ENCODE measurements at regions not wholly inside any gene's neighbourhood (a gene's known extent, or its start where the extent isn't known, plus 50 kb on each side); places are given as distances from the start of the nearest gene placed in this dataset.

DNA sequence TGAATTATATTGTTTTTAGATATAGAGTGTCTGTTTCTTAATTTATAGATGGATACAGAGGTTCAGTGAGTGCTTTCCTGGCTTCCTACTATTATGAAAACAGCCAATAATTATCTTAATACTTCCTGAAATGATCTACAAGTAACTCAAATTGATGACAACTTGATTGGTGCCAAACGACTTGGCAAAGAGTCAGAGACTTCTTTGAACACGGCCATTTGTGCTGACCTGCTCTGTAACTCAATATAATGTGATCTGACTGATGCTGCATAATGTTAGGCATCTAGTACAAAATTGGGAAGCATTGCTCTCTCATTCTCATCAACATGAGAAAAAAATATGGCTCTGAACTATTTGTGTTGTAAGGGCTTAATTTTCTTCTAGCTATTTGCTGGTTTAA, 193.9 kb downstream of the DIPK2A start:
- ATAC-seq, result no peak
- Mint-ChIP-seq H3K27ac (no peak overlapping the region), H3K36me3 (no peaks in the 10 kb centered on the region), H3K9me3 (no peaks in the 10 kb centered on the region)
- DNase-seq (ENCODE audit: low spot score in 2 of 2), result no peak

DNA sequence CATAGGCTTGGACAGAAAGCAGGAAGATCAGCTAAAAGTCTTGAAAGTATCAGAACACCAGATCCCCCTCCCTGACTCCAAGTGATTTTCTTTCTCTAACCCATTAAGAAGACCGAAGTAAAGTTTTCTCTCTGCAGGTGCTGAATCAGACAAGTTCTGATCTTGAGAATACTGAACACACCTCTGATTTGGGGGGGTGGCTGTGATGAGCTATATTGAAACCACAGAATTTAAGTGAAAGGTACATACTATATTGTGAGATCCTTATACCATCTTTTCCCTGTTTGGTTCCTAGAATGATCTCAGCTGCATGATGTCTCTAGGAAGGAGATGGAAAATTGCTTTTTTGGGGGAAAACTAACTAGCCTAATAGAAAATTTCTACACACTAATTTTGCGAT, 196.0 kb downstream of the DIPK2A start:
- ATAC-seq, result no peak
- Mint-ChIP-seq H3K9me3 (no peaks in the 10 kb centered on the region), H3K36me3 (no peaks in the 10 kb centered on the region), H3K27ac (no peak overlapping the region)
- no peak for DNase-seq (ENCODE audit: low spot score in 2 of 2)

DNA sequence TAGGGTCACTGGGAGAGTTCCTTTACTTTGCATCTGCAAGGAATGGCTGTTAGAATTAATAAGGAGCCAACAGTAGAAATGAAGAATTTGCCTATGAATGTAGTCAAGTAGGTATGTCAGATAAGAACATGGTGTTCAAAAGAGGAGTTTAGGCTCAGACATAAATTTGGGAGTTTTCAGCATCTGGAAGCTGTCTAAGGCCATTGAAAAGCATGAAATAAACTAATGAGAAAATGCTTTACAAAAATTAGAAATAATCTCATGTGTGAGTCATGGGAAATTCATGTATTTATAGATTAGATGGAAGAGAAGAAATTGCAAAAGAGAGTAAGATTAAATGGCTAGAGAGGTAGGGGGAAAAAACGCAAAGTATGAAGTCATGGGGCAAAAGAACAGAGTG, 201.9 kb downstream of the DIPK2A start:
- no peak for DNase-seq (ENCODE audit: low spot score in 2 of 2)
- H3K36me3 Mint-ChIP-seq, result no peaks in the 10 kb centered on the region
- no peak overlapping the region for H3K27ac Mint-ChIP-seq
- ATAC-seq, result no peak
- H3K9me3 Mint-ChIP-seq, result peaks cover 0 to 3% of the 10 kb centered on the region in 2 donors

DNA sequence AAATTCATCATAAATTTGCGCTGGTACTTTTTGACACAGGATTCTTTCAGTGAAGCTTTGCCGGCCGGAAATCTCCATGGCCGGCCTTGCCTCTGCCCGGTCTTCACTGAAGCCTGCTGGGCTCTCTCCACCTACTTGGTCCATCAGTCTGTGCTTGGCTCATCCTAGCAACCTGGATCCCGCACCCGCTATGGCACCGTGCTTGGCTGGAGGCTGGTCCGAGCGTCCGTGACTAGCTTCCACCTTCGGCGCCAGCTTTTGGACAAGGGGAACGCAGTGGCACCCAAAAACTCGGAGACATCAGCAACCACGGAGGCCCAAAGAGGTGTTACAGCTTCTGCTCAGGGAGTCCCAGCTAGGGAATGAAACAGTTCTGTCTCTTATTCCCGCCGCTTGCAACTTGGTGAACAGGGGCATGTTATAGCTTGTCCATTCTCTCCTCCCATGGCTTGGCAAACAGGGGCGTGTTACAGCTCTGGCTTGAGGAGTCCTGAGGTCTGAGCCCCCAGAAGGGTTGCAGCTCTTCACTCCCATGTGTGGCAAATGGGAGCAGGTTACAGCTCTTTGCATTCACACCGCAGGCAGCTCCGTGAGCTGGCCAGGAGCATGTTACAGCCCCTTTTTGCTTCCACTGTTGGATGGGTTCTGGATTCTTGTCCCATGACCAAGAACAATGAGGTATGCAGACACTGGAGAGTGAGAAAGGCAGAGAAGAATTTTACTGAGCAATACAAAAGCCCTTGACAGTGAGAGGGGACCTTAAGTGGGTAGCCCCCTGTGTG, 204.2 kb downstream of the DIPK2A start:
- Mint-ChIP-seq H3K27ac (no peak overlapping the region), H3K36me3 (no peaks in the 10 kb centered on the region), H3K9me3 (peaks cover 0 to 3% of the 10 kb centered on the region in 2 donors)
- ATAC-seq, result no peak
- no peak for DNase-seq (ENCODE audit: low spot score in 2 of 2)

DNA sequence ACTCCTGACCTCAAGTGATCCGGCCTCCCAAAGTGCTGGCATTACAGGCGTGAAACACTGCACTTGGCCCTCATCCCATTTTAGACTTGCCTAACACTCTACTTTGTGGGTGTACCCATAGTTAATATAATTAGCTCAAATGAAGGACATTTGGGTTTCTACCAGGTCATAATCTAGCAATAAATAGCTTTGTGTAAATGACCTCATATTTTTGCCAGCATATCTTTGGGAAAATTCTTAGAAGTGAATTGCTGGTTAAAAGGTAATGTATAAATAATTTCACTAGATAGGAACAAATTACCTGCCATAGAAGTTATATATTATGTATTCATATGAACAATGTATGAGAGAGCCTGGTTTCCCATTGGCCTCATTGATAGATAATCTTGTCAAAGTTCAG, 206.0 kb downstream of the DIPK2A start:
- ATAC-seq (no peak), DNase-seq (ENCODE audit: low spot score in 2 of 2) (no peak)
- Mint-ChIP-seq H3K27ac (no peak overlapping the region), H3K36me3 (no peaks in the 10 kb centered on the region), H3K9me3 (peaks cover 0 to 3% of the 10 kb centered on the region in 2 donors)

DNA sequence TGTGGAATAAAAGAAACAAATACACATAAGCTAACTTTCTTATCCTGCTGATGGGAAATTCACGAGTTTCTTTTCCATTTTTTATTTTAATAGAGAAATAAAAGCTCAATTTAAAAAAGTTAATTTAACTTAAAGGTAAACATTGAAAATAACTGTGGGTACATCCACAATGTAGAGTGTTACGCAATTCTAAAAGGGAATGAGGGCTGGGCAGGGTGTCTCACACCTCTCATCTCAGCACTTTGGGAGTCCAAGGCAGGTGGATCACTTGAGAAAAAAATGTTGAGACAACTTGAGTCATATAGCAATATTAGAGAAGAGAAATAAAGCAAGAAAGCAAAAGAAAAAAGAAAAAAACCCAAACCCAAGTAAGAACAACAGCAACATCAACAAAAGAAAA, 207.0 kb downstream of the DIPK2A start:
- H3K9me3 Mint-ChIP-seq, result peaks cover 0 to under 1% of the 10 kb centered on the region in 2 donors
- H3K36me3 Mint-ChIP-seq, result no peaks in the 10 kb centered on the region
- DNase-seq (ENCODE audit: low spot score in 2 of 2), result no peak
- no peak overlapping the region for H3K27ac Mint-ChIP-seq
- no peak for ATAC-seq

DNA sequence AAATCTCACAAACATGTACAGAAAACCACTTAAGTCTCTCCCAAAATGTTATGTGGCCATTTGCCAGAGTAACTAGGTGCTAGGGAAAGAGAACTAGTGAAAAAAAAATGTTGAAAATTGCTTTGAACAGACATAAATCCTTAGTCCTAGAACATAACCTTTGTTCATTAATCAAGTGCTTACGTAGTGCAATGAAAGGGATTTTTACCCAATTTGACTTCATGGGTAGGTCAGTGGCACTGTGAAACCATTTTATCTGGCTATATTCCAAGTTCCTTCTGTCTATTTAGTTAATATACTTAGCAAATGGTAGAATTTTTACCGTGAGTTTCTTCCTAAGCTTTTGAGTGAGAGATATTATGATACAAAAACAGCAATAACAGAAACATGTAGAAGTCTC, 209.4 kb downstream of the DIPK2A start:
- DNase-seq (ENCODE audit: low spot score in 2 of 2) (no peak), ATAC-seq (no peak)
- Mint-ChIP-seq H3K9me3 (peaks cover 6% of the 10 kb centered on the region in 2 donors), H3K36me3 (no peaks in the 10 kb centered on the region), H3K27ac (no peak overlapping the region)

DNA sequence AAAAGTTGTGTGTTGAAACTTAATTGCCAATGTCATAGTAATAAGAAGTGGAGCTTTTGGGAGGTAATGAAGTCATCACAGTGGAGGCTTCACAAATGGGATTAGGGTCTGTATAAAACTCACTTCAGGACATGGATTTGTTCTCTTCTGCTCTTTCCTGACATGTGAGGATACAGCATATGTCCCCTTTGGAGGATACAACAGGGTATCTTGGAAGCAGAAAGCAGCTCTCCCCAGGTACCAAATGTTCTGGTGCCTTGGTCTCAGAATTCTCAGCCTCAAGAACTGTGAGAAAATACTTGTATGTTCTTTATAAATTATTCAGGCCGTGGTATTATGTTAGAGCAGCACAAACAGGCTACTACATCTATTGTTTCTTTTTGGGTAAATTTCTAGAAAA, 210.9 kb downstream of the DIPK2A start:
- no peak for DNase-seq (ENCODE audit: low spot score in 2 of 2)
- H3K9me3 Mint-ChIP-seq, result peaks cover 6% of the 10 kb centered on the region in 2 donors

DNA sequence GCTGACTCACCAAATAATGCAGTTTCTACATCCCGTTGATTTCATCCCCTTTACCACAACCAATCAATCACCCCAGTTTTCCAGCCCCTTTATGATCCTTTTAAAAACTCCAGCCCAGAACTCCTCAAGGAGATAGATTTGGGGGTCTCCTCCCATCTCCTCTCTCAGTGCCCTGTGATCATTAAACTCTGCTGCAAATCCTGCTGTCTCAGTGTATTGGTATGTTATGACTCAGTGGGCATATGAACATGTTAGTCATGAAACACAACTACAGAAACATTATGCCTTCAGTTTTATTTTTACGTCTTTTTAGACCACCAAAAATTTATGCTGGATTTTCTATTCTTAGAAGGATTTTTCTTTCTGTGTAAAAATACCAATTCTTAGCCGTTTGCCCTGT, 213.7 kb downstream of the DIPK2A start:
- no peak overlapping the region for H3K27ac Mint-ChIP-seq
- no peaks in the 10 kb centered on the region for H3K36me3 Mint-ChIP-seq
- DNase-seq (ENCODE audit: low spot score in 2 of 2), result no peak
- no peak for ATAC-seq
- H3K9me3 Mint-ChIP-seq, result peaks cover 6% of the 10 kb centered on the region in 2 donors

More for the DNA sequence above, 210.9 kb downstream of the DIPK2A start:
- ATAC-seq, result no peak
- Mint-ChIP-seq H3K36me3 (no peaks in the 10 kb centered on the region), H3K27ac (no peak overlapping the region)

DNA sequence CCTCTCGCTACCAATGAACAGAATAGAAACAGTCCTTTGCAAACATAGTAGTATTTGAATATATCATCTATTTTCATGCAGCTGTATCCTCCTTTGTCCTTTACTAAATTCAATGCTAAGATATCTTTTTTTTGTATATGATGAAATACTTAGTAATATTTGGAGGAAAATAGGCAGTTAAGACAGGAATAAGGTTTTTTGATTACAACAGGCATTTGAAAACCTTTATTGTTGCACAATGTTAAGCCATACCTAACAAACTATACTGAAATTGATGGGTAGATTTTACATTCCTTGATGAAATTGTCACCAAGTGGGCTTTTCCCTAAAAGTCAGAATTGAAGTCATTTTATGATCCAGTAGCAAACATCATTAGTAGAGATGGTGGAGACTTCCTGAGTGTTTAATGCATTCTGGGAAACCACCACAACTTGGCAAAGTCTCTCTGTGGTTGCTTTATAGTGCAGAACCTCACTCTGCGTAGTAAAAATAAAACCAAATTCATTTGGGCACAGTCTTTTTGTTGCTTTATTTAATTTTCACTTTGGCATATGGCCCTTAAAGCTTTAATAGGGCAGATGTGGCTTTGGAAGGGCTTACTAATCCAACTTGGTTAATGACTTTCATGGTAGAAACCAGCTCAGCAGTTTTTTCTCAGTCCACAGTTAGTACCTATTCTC, 216.0 kb downstream of the DIPK2A start:
- DNase-seq (ENCODE audit: low spot score in 2 of 2) (no peak), ATAC-seq (peak; percentile 22 to 52)
- no peak overlapping the region for H3K27ac Mint-ChIP-seq
- H3K36me3 Mint-ChIP-seq, result no peaks in the 10 kb centered on the region
- peaks cover 6% of the 10 kb centered on the region in 2 donors for H3K9me3 Mint-ChIP-seq

DNA sequence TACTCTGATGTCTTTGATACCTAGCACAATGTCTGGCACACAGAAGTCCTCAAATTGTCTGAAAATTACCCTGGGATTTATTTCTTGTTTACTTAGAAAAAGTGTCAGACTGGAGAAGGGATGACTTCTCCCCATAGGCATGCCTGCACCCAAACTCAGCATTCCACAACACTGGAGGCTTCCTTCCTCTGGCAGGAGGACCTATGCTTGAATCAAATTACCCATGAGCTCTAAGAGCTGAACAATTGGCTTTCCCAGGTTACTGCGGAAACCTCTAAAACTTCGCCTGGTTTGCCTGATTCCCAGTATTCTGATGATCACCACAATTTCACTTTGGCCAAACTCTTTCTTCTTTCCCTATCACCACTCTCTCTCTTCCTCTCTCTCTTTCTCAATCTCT, 217.4 kb downstream of the DIPK2A start:
- no peak for ATAC-seq
- peaks cover 6% of the 10 kb centered on the region in 2 donors for H3K9me3 Mint-ChIP-seq
- DNase-seq (ENCODE audit: low spot score in 2 of 2), result no peak
- no peak overlapping the region for H3K27ac Mint-ChIP-seq
- no peaks in the 10 kb centered on the region for H3K36me3 Mint-ChIP-seq

DNA sequence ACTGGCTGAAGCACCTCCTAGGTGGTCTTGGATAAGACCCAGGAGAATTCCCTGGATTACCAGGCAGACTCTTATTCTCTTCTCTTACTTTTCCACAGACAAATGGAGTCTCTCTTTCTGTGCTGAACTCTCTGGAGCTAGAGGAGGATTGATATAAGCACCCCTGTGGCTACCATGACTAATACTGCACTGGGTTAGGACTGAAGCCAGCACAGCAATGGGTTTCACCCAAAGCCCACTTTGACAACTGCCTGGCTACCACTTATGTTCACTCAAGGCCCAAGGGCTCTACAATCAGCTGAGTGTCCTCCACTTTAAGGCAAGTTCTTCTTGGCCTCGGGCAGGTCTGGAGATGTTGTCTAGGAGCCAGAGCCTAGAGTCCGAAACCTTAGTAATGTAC, 225.5 kb downstream of the DIPK2A start:
- Mint-ChIP-seq H3K9me3 (peaks cover 6 to 7% of the 10 kb centered on the region in 2 donors), H3K36me3 (peaks cover 0 to 7% of the 10 kb centered on the region in 2 donors), H3K27ac (no peak overlapping the region)
- DNase-seq (ENCODE audit: low spot score in 2 of 2) (no peak), ATAC-seq (no peak)

DNA sequence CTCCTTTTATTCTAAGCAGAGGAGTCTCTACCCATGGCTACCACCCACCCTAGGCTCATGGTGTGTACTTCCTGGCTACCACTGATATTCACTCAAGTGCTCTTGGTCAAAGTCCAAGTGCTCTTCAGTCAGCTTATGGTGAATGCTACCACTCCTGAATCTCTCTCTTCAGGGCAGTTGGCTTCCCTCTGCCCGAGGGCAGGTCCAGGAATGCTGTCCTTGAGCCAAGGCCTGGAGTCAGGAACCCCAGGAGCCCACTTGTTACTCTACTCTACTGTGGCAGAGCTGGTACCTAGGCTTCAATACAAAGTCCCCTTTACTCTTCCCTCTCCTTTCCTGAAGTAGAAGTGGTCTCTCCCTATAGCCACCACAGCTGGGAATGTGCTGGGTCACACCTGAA, 226.0 kb downstream of the DIPK2A start:
- Mint-ChIP-seq H3K36me3 (peaks cover 0 to 7% of the 10 kb centered on the region in 2 donors), H3K27ac (no peak overlapping the region), H3K9me3 (peaks cover 6 to 7% of the 10 kb centered on the region in 2 donors)
- no peak for ATAC-seq
- no peak for DNase-seq (ENCODE audit: low spot score in 2 of 2)

DNA sequence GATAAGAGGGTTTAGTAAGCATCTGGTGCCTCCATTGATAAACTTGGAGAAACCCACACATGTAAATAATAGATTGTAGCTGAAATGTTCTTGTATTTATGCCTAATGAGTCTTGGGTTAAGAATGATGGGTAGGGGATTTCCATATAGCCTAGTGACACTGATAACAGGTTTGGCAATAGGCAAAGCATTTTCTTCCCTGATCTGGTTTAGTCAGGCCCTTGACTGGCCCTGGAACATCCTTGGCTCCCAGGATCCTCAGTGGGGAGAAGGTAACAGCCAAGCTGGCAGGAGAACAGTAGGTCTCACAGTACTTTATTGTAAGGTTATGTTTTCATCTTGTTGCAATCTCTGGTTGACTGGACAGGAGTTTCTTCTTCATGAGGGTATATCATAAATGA, 228.4 kb downstream of the DIPK2A start:
- peaks cover 3% of the 10 kb centered on the region in 2 donors for H3K9me3 Mint-ChIP-seq
- H3K36me3 Mint-ChIP-seq, result peaks cover 0 to 4% of the 10 kb centered on the region in 2 donors
- DNase-seq (ENCODE audit: low spot score in 2 of 2) (no peak), ATAC-seq (no peak)
- H3K27ac Mint-ChIP-seq, result no peak overlapping the region

DNA sequence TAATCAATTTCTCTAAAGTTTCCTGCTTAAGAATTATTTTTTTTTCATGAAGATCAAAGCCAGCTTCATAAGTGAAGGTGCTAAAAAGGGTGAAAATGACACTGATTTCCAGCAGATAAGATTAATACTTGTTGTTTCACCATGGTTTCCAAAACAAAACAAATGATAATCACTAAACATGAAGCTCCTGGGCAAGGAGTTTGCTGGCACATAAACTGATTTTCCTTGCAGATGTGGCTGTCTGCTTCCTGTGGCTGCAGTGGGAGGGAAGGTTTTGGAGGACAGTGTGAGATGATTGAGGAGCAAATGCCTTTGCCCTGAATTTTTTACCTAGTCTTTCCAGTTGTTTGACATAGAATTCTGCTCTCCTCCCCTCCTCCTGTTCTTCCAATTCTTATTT, 228.8 kb downstream of the DIPK2A start:
- DNase-seq (ENCODE audit: low spot score in 2 of 2) (no peak), ATAC-seq (no peak)
- H3K9me3 Mint-ChIP-seq, result no peaks in the 10 kb centered on the region
- no peak overlapping the region for H3K27ac Mint-ChIP-seq
- H3K36me3 Mint-ChIP-seq, result no peaks in the 10 kb centered on the region

DNA sequence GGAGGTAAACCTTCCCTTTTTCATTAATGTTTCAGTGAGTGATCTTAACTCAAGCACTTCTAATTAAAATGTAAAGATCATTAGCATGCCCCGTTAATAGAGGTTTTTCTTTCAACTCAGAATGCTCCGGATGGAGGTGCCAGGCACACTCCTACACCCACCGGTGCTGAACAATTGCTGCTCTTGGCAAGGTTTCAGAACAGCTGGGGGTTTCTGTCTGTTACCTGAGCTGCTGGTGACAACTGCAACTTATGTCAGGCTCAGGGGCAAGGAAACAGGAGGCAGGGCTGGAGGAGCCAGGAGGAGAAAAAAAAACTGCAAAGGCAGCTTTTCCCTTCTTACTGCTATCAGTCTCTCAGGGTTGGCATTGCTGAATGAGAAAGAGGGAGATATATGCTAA, 250.1 kb downstream of the DIPK2A start:
- DNase-seq (ENCODE audit: low spot score in 2 of 2), result no peak
- no peak overlapping the region for H3K27ac Mint-ChIP-seq
- H3K9me3 Mint-ChIP-seq, result no peaks in the 10 kb centered on the region
- no peak for ATAC-seq
- H3K36me3 Mint-ChIP-seq, result no peaks in the 10 kb centered on the region

DNA sequence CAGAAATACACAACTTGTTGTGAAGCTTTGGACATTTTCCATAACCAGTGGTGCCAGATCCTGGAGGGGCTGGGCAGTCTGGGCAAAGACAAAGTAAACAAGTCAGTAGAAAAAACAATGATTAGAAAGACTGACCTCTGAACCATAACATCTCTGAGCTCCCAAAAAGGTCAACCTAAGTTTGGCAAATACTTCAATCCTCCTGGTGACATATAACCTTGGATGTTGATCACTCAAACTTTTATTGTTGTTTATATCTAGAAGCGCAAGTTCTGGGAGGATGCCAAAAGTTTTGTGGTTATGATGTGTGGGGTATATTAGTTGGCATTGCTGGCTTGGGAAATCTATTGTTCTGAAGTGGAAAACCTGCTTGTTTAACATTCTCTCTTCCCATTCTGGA, 257.7 kb downstream of the DIPK2A start:
- Mint-ChIP-seq H3K9me3 (no peaks in the 10 kb centered on the region), H3K36me3 (no peaks in the 10 kb centered on the region), H3K27ac (no peak overlapping the region)
- DNase-seq (ENCODE audit: low spot score in 2 of 2) (no peak), ATAC-seq (no peak)

DNA sequence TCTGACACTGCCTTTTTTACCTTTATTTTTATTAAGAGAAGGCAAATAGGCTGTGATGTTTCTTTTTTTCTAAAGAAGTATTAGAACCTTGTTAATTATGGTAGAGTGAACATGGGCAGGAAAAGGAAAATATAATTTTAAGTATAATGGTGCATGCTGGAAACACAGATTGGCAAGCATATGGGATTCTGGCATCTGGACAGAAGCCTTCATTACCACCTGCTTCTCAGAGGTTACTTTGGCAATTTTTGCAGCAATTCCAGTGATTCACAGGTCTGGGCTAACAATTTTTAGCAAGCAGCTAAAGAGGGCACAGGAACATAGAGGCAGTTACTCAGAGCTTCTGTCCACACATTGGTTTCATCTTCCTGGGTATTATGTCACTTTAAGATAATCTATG, 258.3 kb downstream of the DIPK2A start:
- no peak for DNase-seq (ENCODE audit: low spot score in 2 of 2)
- no peak for ATAC-seq
- Mint-ChIP-seq H3K9me3 (no peaks in the 10 kb centered on the region), H3K27ac (no peak overlapping the region), H3K36me3 (no peaks in the 10 kb centered on the region)

Measured in activated naive CD4-positive, alpha-beta T cell treated with anti-CD3 and anti-CD28 coated beads, Interleukin-2, amount 50 U/mL, for 72 hours (primary cell).